ENCODE measurements at regions not wholly inside any gene's neighbourhood (a gene's known extent, or its start where the extent isn't known, plus 50 kb on each side); places are given as distances from the start of the nearest gene placed in this dataset.

- H3K27me3 ChIP-seq (ENCODE audit: control insufficient read depth, insufficient read depth, low read length, poor library complexity, severe bottlenecking), result no peaks in the 10 kb centered on the region
- Mint-ChIP-seq H3K36me3 (ENCODE audit: low read depth) (peaks cover 2% of the 10 kb centered on the region), H3K27me3 (ENCODE audit: insufficient read depth) (peaks cover 4% of the 10 kb centered on the region), H3K4me1 (peaks cover 10% of the 10 kb centered on the region), H3K27ac (no peak overlapping the region), H3K9me3 (peaks cover 4% of the 10 kb centered on the region), H3K4me3 (no peak overlapping the region)
- peaks cover 3% of the 10 kb centered on the region for H3K4me1 ChIP-seq (ENCODE audit: control insufficient read depth, insufficient read depth, low read length)
- no peak for DNase-seq
- H3K9ac ChIP-seq (ENCODE audit: extremely low read depth, low read length, poor library complexity, severe bottlenecking), result no peak overlapping the region
- no peaks in the 10 kb centered on the region for H3K36me3 ChIP-seq (ENCODE audit: control insufficient read depth, insufficient read depth, low read length)
- WGBS, 2 experiments (ENCODE audit: insufficient coverage in 1 of 2, insufficient read length in 1 of 2), result 65 to 89% methylated on average over 3 to 4 of the region's 4 CpGs
- H3K4me3 ChIP-seq (ENCODE audit: low read length), result no peak overlapping the region
- H3K9me3 ChIP-seq (ENCODE audit: control insufficient read depth, low read length), result peaks cover 16% of the 10 kb centered on the region
- TF ChIP-seq CTCF (conservative IDR thresholded peaks at IDR 0.05), result no peak
- no peak overlapping the region for H3K27ac ChIP-seq (ENCODE audit: low read depth, low read length)
Measured at GRCh38 chr13:87124785-87125074, 546.4 kb upstream of the SLITRK5 start.

GRCh38 chr13:87128036-87128435, 543.1 kb upstream of the SLITRK5 start:
- Mint-ChIP-seq H3K9me3 (peaks cover 4% of the 10 kb centered on the region), H3K36me3 (ENCODE audit: low read depth) (peaks cover 2% of the 10 kb centered on the region), H3K4me1 (peaks cover 14% of the 10 kb centered on the region), H3K4me3 (no peak overlapping the region), H3K27me3 (ENCODE audit: insufficient read depth) (peaks cover 5% of the 10 kb centered on the region), H3K27ac (no peak overlapping the region)
- no peak overlapping the region for H3K27ac ChIP-seq (ENCODE audit: low read depth, low read length)
- no peak overlapping the region for H3K9ac ChIP-seq (ENCODE audit: extremely low read depth, low read length, poor library complexity, severe bottlenecking)
- TF ChIP-seq CTCF (conservative IDR thresholded peaks at IDR 0.05), result no peak
- H3K9me3 ChIP-seq (ENCODE audit: control insufficient read depth, low read length), result peaks cover 18% of the 10 kb centered on the region
- peak; percentile 81 for DNase-seq
- no peaks in the 10 kb centered on the region for H3K27me3 ChIP-seq (ENCODE audit: control insufficient read depth, insufficient read depth, low read length, poor library complexity, severe bottlenecking)
- no peaks in the 10 kb centered on the region for H3K36me3 ChIP-seq (ENCODE audit: control insufficient read depth, insufficient read depth, low read length)
- H3K4me1 ChIP-seq (ENCODE audit: control insufficient read depth, insufficient read depth, low read length), result peaks cover 3% of the 10 kb centered on the region
- H3K4me3 ChIP-seq (ENCODE audit: low read length), result no peak overlapping the region

- Mint-ChIP-seq H3K27me3 (ENCODE audit: insufficient read depth) (peaks cover 5% of the 10 kb centered on the region), H3K27ac (no peak overlapping the region), H3K4me1 (peaks cover 14% of the 10 kb centered on the region), H3K36me3 (ENCODE audit: low read depth) (peaks cover 2% of the 10 kb centered on the region), H3K9me3 (peaks cover 4% of the 10 kb centered on the region), H3K4me3 (no peak overlapping the region)
- Histone ChIP-seq H3K9me3 (ENCODE audit: control insufficient read depth, low read length) (peaks cover 21% of the 10 kb centered on the region), H3K36me3 (ENCODE audit: control insufficient read depth, insufficient read depth, low read length) (no peaks in the 10 kb centered on the region), H3K9ac (ENCODE audit: extremely low read depth, low read length, poor library complexity, severe bottlenecking) (no peak overlapping the region), H3K27me3 (ENCODE audit: control insufficient read depth, insufficient read depth, low read length, poor library complexity, severe bottlenecking) (no peaks in the 10 kb centered on the region), H3K4me3 (ENCODE audit: low read length) (no peak overlapping the region), H3K27ac (ENCODE audit: low read depth, low read length) (no peak overlapping the region), H3K4me1 (ENCODE audit: control insufficient read depth, insufficient read depth, low read length) (peaks cover 3% of the 10 kb centered on the region)
- no peak for DNase-seq
- no peak for TF ChIP-seq CTCF (conservative IDR thresholded peaks at IDR 0.05)
- WGBS, 2 experiments (ENCODE audit: insufficient coverage in 1 of 2, insufficient read length in 1 of 2), result 84 to 89% methylated on average over 2 of the region's 2 CpGs
Measured at GRCh38 chr13:87128491-87128890, 542.7 kb upstream of the SLITRK5 start.

Data from endodermal cell (in vitro differentiated cells).